ENCODE measurements at regions not wholly inside any gene's neighbourhood (a gene's known extent, or its start where the extent isn't known, plus 50 kb on each side); places are given as distances from the start of the nearest gene placed in this dataset.
A peak's percentile ranks its signal among the peaks of the same experiment; 100 is the strongest.
"Not testable (repeated sequence)": the region's sequence is repeated elsewhere in the genome, so short reads cannot be mapped to it uniquely, and the experiment has no call there.

DNA sequence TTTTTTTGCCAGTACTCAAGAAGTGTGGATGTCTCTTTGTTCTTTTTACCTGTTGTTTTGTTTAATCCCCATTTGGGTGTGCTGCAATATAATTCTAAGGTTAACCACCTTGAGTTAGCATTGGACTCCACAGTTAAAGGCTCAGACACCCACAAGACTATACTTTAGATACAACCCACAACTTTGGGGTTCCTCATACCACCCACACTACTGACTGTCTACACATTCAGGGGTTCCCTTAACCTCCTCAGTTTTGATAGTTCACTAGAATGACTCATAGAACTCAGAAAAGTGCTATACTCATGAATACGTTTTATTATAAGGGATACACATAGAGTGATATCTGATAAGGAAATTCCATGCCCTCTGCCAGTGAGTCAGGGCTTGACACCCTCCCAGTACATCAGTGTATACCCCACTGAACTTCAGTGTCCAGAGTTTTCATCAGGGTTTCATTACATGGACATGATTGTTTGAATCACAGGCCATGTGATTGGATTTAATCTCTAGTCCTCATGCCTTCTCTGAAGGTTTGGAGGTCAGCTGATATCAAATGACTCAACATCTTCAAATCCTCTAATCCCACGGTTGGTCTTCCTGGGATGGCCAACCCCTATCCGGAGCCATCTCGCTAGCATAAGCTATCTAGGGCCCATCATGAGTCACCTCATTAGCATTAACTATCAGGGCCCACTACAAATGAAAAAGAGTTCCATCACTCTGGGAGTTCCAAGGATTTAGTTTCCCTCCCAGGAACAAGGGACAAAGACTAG lies 357.7 kb upstream of the EMCN start:
- TF ChIP-seq POLR2A (IDR thresholded peaks at IDR 0.05; ENCODE audit: low read depth, low read length) (no peak), TAF1 (IDR thresholded peaks at IDR 0.05; ENCODE audit: borderline replicate concordance, low read depth, low read length) (no peak), POLR2AphosphoS5 (IDR thresholded peaks at IDR 0.05; ENCODE audit: low read depth, low read length) (no peak)
- no peak for FAIRE-seq
- no peak for DNase-seq (ENCODE audit: insufficient read length)

DNA sequence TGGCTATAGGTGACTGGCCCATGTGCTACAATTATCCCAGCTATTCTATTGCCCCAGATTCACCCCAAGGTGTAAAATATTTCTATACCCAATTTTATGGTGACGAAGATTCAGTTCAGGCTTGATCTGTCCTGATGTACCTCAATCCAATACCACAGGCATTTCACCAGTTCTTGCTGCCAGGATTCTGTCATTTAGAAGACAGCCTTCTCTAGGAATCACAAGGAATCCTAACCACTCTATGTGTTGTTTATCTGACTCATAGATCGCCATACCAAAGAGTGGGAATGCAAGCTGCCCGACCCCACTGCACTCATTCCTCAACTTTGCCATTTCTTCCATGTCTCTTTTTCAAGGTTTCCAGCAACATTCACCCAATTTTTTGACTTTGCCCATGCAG lies 355.0 kb upstream of the EMCN start:
- FAIRE-seq: no peak
- no peak for TF ChIP-seq POLR2A (IDR thresholded peaks at IDR 0.05; ENCODE audit: low read depth, low read length)
- TF ChIP-seq TAF1 (IDR thresholded peaks at IDR 0.05; ENCODE audit: borderline replicate concordance, low read depth, low read length): no peak
- TF ChIP-seq POLR2AphosphoS5 (IDR thresholded peaks at IDR 0.05; ENCODE audit: low read depth, low read length): no peak
- no peak for DNase-seq (ENCODE audit: insufficient read length)

DNA sequence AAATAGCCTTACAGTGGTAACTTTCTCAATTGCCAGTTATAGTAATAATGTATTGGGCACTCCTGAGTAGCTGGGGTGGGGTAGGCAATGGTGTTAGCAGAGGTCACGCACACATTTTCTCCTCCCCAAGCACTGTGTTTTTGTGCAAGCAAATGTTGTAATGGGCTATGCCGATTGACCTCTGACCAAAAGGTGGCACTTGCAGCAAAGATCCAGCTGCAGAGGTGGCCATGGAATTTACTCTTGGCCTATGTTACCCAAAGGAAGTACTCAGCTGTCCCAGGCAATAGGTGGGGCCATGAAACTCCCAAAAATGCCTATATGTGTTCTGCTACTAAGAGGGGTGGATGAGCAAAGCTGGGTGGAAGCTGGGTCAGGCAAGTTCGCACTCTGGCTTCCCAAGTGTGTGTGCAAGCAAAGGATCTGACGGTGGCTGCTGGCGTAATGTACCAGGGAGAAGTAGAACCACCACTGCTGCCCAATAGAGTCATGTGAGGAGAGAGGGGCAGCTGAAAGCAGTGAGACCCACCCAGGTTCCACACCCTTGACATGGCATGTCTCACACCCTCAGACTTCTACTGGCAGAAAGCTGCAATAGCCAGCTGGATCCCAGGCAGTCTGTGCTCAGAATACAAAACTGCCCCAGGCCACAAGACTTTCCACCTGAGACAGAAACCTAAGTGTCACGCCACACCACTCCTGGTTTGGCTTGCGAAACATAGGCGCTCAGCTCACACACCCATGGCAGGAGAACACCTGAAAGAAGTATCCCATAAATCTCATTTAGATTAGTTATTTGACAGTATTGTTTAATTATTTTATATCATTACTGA lies 353.3 kb upstream of the EMCN start:
- DNase-seq (ENCODE audit: insufficient read length) (no peak), FAIRE-seq (no peak)
- TF ChIP-seq POLR2AphosphoS5 (IDR thresholded peaks at IDR 0.05; ENCODE audit: low read depth, low read length): no peak
- TF ChIP-seq TAF1 (IDR thresholded peaks at IDR 0.05; ENCODE audit: borderline replicate concordance, low read depth, low read length): no peak
- no peak for TF ChIP-seq POLR2A (IDR thresholded peaks at IDR 0.05; ENCODE audit: low read depth, low read length)

DNA sequence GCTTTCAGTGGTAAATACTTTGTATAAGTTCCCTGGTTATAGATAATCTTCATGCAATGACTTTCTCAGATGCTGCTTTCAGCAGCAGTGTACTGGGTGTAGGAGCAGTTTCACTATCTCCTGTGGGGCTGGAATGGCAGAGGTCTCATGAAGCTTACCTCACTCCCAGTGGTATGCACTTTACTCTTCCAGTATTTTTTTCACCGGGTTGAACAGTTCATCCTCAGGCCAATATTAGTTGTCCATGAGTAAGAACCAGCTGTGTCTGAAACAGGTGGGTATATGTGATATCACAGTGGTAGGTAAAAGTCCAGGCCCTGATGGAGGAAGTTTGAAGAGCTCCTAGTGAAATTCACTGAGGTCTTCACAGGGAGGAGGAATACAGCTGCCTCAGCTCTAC lies 351.5 kb upstream of the EMCN start:
- FAIRE-seq: no peak
- DNase-seq (ENCODE audit: insufficient read length): no peak
- TF ChIP-seq POLR2AphosphoS5 (IDR thresholded peaks at IDR 0.05; ENCODE audit: low read depth, low read length) (no peak), TAF1 (IDR thresholded peaks at IDR 0.05; ENCODE audit: borderline replicate concordance, low read depth, low read length) (no peak), POLR2A (IDR thresholded peaks at IDR 0.05; ENCODE audit: low read depth, low read length) (no peak)

DNA sequence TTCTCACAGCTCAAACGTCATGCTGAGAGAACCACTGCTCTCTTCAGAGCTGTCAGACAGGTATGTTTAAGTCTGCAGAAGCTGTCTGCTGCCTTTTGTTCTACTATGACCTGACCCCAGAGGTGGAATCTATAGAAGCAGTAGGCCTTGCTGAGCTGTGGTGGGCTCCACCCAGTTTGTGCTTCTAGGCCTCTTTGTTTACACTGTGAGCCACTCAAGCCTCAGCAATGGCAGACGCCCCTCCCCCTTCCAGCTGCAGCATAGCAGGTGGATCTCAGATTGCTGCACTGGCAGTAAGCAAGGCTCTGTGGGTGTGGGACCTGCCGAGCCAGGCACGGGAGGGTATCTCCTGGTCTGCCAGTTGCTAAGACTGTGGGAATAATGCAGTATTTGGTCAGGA lies 350.5 kb upstream of the EMCN start:
- not testable (repeated sequence) for FAIRE-seq; DNase-seq (ENCODE audit: insufficient read length)

DNA sequence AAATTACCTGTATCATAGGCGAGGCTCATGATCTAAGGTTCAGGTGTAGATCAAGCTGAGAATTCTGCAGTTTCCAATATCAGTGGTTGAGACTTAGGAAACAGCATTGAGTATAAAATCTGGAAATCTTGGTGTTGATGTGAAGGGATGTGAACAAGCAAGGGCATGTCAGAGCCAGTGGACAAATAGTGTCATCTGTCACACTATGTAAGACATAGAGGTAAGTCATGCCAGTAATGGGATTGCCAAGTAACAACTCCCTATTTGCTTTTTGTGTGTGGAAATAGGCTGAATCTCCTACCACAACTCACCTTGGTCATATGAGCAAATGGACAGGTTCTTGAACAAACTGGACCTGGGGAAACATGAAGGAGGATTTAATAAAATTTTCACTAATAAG lies 334.5 kb upstream of the EMCN start:
- no peak for TF ChIP-seq POLR2AphosphoS5 (IDR thresholded peaks at IDR 0.05; ENCODE audit: low read depth, low read length)
- TF ChIP-seq TAF1 (IDR thresholded peaks at IDR 0.05; ENCODE audit: borderline replicate concordance, low read depth, low read length): no peak
- no peak for TF ChIP-seq POLR2A (IDR thresholded peaks at IDR 0.05; ENCODE audit: low read depth, low read length)
- DNase-seq (ENCODE audit: insufficient read length) (no peak), FAIRE-seq (no peak)

DNA sequence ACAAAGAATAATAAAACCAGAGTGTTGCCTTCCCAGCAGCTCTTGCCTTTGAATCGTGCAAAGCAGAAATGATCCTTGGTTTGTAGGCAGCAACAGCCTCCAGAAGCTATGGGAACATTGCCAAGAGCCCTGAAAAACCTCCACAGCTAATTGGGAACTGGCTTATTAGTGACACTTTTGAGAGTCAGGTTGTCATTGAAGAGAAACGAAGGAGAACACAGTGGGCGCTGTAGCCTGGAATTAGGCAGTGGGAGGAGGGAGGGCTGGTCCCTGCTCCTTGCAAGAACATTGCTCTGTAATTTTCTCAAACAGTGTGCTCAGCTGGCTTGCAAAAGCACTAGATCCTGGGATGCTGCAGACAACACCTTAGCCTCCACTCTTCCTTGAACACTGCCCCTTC lies 331.5 kb upstream of the EMCN start:
- TF ChIP-seq TAF1 (IDR thresholded peaks at IDR 0.05; ENCODE audit: borderline replicate concordance, low read depth, low read length): no peak
- no peak for TF ChIP-seq POLR2A (IDR thresholded peaks at IDR 0.05; ENCODE audit: low read depth, low read length)
- TF ChIP-seq POLR2AphosphoS5 (IDR thresholded peaks at IDR 0.05; ENCODE audit: low read depth, low read length): no peak
- DNase-seq (ENCODE audit: insufficient read length) (no peak), FAIRE-seq (no peak)

DNA sequence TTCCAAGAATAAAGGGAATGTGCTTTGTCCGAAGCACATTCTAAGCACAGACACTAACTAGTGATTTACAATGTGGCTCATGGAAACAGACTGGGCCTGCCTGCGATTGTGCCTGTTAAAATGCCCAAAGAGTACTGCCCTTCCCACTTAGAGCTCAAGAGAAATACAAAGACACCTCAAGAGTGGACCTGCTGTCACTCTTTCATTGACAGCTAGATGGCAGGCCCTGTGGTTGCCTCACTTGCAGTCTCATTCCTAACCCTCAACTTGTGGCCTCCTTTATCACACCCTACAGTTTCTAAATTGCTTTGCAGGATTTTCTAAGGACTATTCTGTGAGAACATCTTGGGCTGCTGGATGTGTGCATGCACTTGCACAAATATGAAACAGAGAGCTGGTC lies 331.0 kb upstream of the EMCN start:
- TF ChIP-seq TAF1 (IDR thresholded peaks at IDR 0.05; ENCODE audit: borderline replicate concordance, low read depth, low read length): no peak
- no peak for TF ChIP-seq POLR2A (IDR thresholded peaks at IDR 0.05; ENCODE audit: low read depth, low read length)
- no peak for TF ChIP-seq POLR2AphosphoS5 (IDR thresholded peaks at IDR 0.05; ENCODE audit: low read depth, low read length)
- peak; percentile 5 for FAIRE-seq
- no peak for DNase-seq (ENCODE audit: insufficient read length)

DNA sequence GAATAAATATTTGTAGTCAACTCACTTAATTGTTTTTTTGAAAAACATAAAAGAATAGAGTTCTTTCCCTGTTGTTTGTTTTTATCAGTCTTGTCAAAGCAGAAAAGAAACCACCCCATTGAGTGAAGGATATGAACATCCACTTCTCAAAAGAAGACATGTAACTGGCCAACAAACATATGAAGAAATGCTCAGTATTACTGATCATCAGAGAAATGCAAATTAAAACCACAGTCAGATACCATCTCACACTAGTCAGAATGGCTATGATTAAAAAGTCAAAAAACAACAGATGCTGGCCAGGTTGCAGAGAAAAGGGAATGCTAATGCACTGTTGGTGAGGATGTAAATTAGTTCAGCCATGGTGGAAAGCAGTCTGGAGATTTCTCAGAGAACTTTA lies 326.1 kb upstream of the EMCN start:
- DNase-seq (ENCODE audit: insufficient read length) (no peak), FAIRE-seq (peak; percentile 76)
- TF ChIP-seq TAF1 (IDR thresholded peaks at IDR 0.05; ENCODE audit: borderline replicate concordance, low read depth, low read length) (no peak), POLR2A (IDR thresholded peaks at IDR 0.05; ENCODE audit: low read depth, low read length) (no peak), POLR2AphosphoS5 (IDR thresholded peaks at IDR 0.05; ENCODE audit: low read depth, low read length) (no peak)

DNA sequence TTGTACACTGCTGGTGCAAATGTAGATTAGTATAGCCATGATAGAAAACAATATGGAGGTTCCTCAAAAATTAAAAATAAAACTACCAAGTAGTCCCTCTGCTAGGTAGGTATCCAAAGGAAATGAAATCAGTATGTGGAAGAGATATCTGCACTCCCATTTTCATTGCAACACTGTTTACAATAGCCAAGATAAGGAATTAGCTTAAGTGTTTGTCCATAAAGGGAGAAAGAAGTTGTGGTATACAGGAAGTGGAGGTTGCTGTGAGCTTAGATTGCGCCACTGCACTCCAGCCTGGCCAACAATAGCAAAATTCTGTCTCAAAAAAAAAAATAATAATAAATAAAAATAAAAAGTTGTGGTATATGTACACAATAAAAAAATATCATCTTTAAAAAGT lies 325.0 kb upstream of the EMCN start:
- TF ChIP-seq TAF1 (IDR thresholded peaks at IDR 0.05; ENCODE audit: borderline replicate concordance, low read depth, low read length) (no peak), POLR2A (IDR thresholded peaks at IDR 0.05; ENCODE audit: low read depth, low read length) (no peak), POLR2AphosphoS5 (IDR thresholded peaks at IDR 0.05; ENCODE audit: low read depth, low read length) (no peak)
- no peak for FAIRE-seq
- no peak for DNase-seq (ENCODE audit: insufficient read length)

DNA sequence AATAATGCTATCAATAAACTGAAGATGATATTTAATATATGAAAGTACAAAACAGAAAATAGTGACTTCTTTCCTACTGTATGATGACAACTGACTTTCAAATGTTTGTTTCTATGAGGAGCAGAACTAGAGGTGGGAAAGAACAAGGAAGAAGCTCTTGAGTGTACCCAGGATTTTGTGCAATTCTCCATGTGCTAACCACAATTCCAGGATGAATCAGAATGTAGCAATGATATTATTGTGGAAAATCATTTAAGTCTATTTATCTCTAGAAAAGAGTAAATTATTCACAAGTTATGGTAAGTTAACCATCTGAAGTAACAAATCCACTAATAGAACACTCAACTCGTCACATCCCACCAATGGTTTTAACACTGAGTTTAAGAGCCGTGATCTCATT lies 324.1 kb upstream of the EMCN start:
- no peak for TF ChIP-seq POLR2AphosphoS5 (IDR thresholded peaks at IDR 0.05; ENCODE audit: low read depth, low read length)
- TF ChIP-seq TAF1 (IDR thresholded peaks at IDR 0.05; ENCODE audit: borderline replicate concordance, low read depth, low read length): no peak
- no peak for TF ChIP-seq POLR2A (IDR thresholded peaks at IDR 0.05; ENCODE audit: low read depth, low read length)
- FAIRE-seq (no peak), DNase-seq (ENCODE audit: insufficient read length) (no peak)

DNA sequence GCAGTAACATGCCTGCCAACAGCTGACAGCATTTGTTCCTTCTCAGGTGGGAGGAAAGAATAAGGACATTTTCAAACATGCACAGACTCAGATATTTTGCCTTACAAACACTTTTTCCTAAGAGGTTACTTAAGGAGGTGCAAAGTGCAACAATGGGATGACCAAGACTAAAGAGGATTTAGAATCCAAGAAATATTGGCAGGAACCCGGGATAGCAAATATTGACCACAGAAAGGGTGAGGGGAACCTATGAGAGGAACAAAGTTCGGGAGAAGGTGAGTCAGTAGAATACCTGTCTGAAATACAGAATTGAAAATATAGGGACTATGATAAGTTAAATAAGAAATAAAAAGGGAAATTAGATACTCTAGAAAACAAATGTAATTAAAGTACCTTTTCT lies 321.9 kb upstream of the EMCN start:
- no peak for FAIRE-seq
- DNase-seq (ENCODE audit: insufficient read length): no peak
- TF ChIP-seq POLR2A (IDR thresholded peaks at IDR 0.05; ENCODE audit: low read depth, low read length): no peak
- TF ChIP-seq TAF1 (IDR thresholded peaks at IDR 0.05; ENCODE audit: borderline replicate concordance, low read depth, low read length): no peak
- TF ChIP-seq POLR2AphosphoS5 (IDR thresholded peaks at IDR 0.05; ENCODE audit: low read depth, low read length): no peak

All from GM12892 (cell line).